Kidney (tissue), 13 donors: ENCODE measurements at regions not wholly inside any gene's neighbourhood (a gene's known extent, or its start where the extent isn't known, plus 50 kb on each side); places are given as distances from the start of the nearest gene placed in this dataset.
A peak's percentile ranks its signal among the peaks of the same experiment; 100 is the strongest.

ENCODE experiments used
- DNase-seq, 5 donors: peaks; one replicate each; pipeline ENCODE4 v3.0.0-alpha.2; 2013 to 2020
- FAIRE-seq: peaks from 2 replicates; lab custom pipeline; 2012; peaks lifted over from hg19 to GRCh38; lab: Jason Lieb, UNC
- H3K27ac ChIP-seq, 2 donors: one replicate each; pipeline ENCODE4 v1.7.0; 2013; ENCODE audit warnings: low read depth in 2 of 2, low read length in 2 of 2, inconsistent platforms in 1 of 2
- H3K27me3 ChIP-seq: one replicate; pipeline ENCODE4 v1.7.1; 2013; ENCODE audit warnings: low read length, inconsistent platforms; ENCODE audit not compliant: control insufficient read depth, insufficient read depth
- H3K36me3 ChIP-seq, 3 donors: one replicate each; pipeline versions ENCODE4 v1.7.0 to v1.7.1; 2013; ENCODE audit warnings: low read length in 3 of 3, control low read depth in 1 of 3, inconsistent platforms in 1 of 3; ENCODE audit not compliant: insufficient read depth in 3 of 3, control insufficient read depth in 2 of 3
- H3K4me1 ChIP-seq, 3 donors: one replicate each; pipeline versions ENCODE4 v1.7.0 to v1.7.1; 2013; ENCODE audit warnings: low read length in 3 of 3, inconsistent platforms in 1 of 3, low read depth in 1 of 3; ENCODE audit not compliant: control insufficient read depth in 2 of 3, insufficient read depth in 2 of 3
- H3K4me3 ChIP-seq, 3 donors: one replicate each; pipeline versions ENCODE4 v1.7.0 to v1.8.1; 2013; ENCODE audit warnings: low read length in 3 of 3, control low read depth in 1 of 3, inconsistent platforms in 1 of 3
- H3K9ac ChIP-seq, 3 donors: one replicate each; pipeline versions ENCODE4 v1.7.0 to v1.7.1; 2013; ENCODE audit warnings: low read length in 3 of 3, control low read depth in 1 of 3, inconsistent platforms in 1 of 3
- H3K9me3 ChIP-seq, 3 donors: one replicate each; pipeline versions ENCODE4 v1.7.0 to v1.7.1; 2013; ENCODE audit warnings: low read length in 3 of 3, control low read depth in 1 of 3, inconsistent platforms in 1 of 3; ENCODE audit not compliant: control insufficient read depth in 2 of 3, insufficient read depth in 1 of 3
- intact Hi-C: fragments of 100-400 bp; cut with DNase I; formaldehyde crosslinking; loops from one replicate; pipeline ENCODE4 v1.11.1; 2022
- TF ChIP-seq, protein P1 (sequence below): IDR thresholded peaks from 3 replicates; pipeline ENCODE4 v1.5.1; 2012; ENCODE audit warnings: mild to moderate bottlenecking, moderate library complexity, borderline replicate concordance; ENCODE audit not compliant: insufficient read depth; ENCODE audit errors: extremely low read depth
- donor health status: control.
- donor health status: control.
- donor health status: control.
- donor health status: control.
- donor health status: control.
- donor health status: DM: yes; HTN: yes; CAD: no.
- donor health status: Normal renal cell carcinoma (clear cell type).

DNA sequence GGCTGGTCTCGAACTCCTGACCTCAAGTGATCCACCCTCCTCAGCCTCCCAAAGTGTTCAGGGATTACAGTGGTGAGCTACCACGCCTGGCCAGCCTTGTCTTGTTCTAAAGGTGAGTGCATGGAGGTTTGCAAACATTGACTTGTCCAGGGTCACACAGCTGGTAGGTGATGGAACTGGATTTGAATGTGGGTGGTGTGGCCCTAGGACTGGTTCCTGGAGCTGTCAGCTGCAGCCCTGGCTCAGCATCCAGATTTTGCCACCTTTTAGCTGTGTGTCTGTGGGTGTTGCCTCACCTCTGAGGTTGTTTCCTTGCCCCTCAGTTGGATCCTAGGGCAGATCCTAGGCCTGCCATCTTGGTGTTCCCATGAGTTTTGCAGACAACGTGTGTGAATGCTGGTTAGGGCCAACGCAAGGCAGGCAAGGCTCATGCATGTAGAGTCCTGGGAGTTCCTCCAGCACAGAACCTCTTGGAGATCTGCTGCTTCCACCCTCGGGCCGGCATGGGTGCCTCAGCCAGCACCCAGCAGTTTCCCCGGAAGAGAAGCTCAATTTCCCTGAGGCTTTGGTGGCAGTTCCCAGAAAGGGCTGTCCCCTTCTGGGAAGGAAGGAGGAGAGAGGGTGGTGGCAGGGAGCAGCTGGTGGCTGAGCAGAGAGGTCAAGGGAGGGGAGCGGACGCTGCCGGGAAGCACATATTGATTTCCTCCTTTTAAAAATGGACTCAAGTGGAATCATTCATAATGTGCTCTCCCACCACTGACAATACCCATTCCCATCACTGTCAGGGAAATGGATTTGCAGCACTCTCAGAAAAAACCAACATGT, 127.6 kb upstream of the HS6ST1 start:
- no peak overlapping the region for H3K27ac ChIP-seq
- intact Hi-C loops, result no loop called here
- H3K36me3 ChIP-seq, result no peaks in the 10 kb centered on the region
- H3K4me1 ChIP-seq, result peaks cover 0 to 17% (median 14%) of the 10 kb centered on the region in 3 donors
- TF ChIP-seq, protein P1, sequence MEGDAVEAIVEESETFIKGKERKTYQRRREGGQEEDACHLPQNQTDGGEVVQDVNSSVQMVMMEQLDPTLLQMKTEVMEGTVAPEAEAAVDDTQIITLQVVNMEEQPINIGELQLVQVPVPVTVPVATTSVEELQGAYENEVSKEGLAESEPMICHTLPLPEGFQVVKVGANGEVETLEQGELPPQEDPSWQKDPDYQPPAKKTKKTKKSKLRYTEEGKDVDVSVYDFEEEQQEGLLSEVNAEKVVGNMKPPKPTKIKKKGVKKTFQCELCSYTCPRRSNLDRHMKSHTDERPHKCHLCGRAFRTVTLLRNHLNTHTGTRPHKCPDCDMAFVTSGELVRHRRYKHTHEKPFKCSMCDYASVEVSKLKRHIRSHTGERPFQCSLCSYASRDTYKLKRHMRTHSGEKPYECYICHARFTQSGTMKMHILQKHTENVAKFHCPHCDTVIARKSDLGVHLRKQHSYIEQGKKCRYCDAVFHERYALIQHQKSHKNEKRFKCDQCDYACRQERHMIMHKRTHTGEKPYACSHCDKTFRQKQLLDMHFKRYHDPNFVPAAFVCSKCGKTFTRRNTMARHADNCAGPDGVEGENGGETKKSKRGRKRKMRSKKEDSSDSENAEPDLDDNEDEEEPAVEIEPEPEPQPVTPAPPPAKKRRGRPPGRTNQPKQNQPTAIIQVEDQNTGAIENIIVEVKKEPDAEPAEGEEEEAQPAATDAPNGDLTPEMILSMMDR, result no peak
- no peak overlapping the region for H3K9ac ChIP-seq
- no peaks in the 10 kb centered on the region for H3K9me3 ChIP-seq
- DNase-seq, result peak in 2 of 5 donors; percentile 11 to 26
- no peak for FAIRE-seq
- H3K27me3 ChIP-seq, result no peaks in the 10 kb centered on the region
- no peak overlapping the region for H3K4me3 ChIP-seq

DNA sequence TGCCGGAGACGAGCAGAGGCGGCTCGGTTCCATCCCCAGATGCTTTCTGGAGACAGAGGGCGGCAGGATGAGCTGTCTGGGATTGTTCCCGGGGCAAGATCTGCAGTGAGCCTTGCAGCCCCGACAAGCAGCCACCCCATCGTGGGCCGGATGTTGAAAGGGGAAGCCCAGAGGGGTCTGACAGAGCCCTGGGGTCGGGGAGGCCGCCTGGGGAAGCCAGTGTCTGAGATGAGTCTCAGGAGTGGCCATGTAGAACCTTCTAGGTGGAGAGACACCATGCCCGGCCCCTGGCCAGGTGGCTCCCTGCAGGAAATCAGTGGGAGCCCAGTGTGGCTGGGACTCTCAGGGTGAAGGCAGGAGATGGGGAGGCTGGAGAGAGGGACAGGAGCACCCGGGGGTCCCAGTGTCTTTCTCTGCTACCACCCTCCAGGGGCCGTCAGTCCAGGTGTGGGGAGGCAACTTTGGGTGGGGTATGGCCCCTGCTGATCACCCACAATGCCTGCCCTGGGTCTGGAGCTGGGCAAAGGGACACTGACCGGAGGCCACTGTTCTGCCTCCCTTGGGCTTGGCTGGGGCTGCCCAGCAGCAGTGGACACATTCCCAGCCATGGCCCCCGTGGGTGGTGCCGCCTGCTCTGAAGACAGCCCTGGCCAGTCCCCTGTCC, 128.3 kb upstream of the HS6ST1 start:
- Histone ChIP-seq H3K4me3 (no peak overlapping the region), H3K27me3 (no peaks in the 10 kb centered on the region), H3K9me3 (no peaks in the 10 kb centered on the region), H3K36me3 (no peaks in the 10 kb centered on the region), H3K4me1 (peaks cover 0 to 15% (median 10%) of the 10 kb centered on the region in 3 donors), H3K9ac (no peak overlapping the region), H3K27ac (no peak overlapping the region)
- FAIRE-seq (no peak), DNase-seq (peak in 2 of 5 donors; percentile 7 to 35)
- intact Hi-C loops, result no loop called here
- TF ChIP-seq, protein P1, result no peak

GRCh38 chr2:128447538-128447995, 128.9 kb upstream of the HS6ST1 start:
- no peak for FAIRE-seq
- H3K27ac ChIP-seq, result no peak overlapping the region
- TF ChIP-seq, protein P1, result no peak
- no peaks in the 10 kb centered on the region for H3K36me3 ChIP-seq
- H3K9me3 ChIP-seq, result no peaks in the 10 kb centered on the region
- H3K27me3 ChIP-seq, result no peaks in the 10 kb centered on the region
- intact Hi-C loops, result no loop called here
- H3K4me1 ChIP-seq, result peaks cover 0 to 10% (median 7%) of the 10 kb centered on the region in 3 donors
- no peak for DNase-seq
- H3K4me3 ChIP-seq, result no peak overlapping the region
- H3K9ac ChIP-seq, result no peak overlapping the region
